Mucosa of gallbladder (tissue), 1 donor: ENCODE measurements at regions not wholly inside any gene's neighbourhood (a gene's known extent, or its start where the extent isn't known, plus 50 kb on each side); places are given as distances from the start of the nearest gene placed in this dataset.
"Not testable (repeated sequence)": the region's sequence is repeated elsewhere in the genome, so short reads cannot be mapped to it uniquely, and the experiment has no call there.

ENCODE experiments used
- DNase-seq: peaks from one replicate; pipeline ENCODE4 v3.0.0-alpha.2; 2020; ENCODE audit warnings: low spot score
- donor health status: DM: no; HTN: no; CAD: no.

GRCh38 chr3:197459571-197459970 lies 96.2 kb downstream of the BDH1 start:
- DNase-seq: not testable (repeated sequence)

- DNase-seq: no peak
These were observed 96.8 kb downstream of the BDH1 start for GRCh38 chr3:197458906-197459470.

- peak; percentile 36 for DNase-seq
These were observed 97.5 kb downstream of the BDH1 start for GRCh38 chr3:197458179-197458707.

GRCh38 chr3:197456261-197457091 lies 99.3 kb downstream of the BDH1 start:
- DNase-seq: peak; percentile 88

GRCh38 chr3:197454841-197455240 lies 100.9 kb downstream of the BDH1 start:
- not testable (repeated sequence) for DNase-seq

- DNase-seq: no peak
These were observed 101.8 kb downstream of the BDH1 start for GRCh38 chr3:197454014-197454413.

- DNase-seq: no peak
These were observed 105.0 kb downstream of the BDH1 start for GRCh38 chr3:197450810-197451209.

GRCh38 chr3:197450308-197450707 lies 105.5 kb downstream of the BDH1 start:
- DNase-seq: no peak

GRCh38 chr3:197449181-197449580 lies 106.6 kb downstream of the BDH1 start:
- not testable (repeated sequence) for DNase-seq

GRCh38 chr3:197447781-197448180 lies 108.0 kb downstream of the BDH1 start:
- DNase-seq: not testable (repeated sequence)

- DNase-seq: no peak
These were observed 108.7 kb downstream of the BDH1 start for GRCh38 chr3:197447057-197447456.

GRCh38 chr3:197446700-197447056 lies 109.1 kb downstream of the BDH1 start:
- no peak for DNase-seq

GRCh38 chr3:197445896-197446699 lies 109.7 kb downstream of the BDH1 start:
- DNase-seq: no peak

- no peak for DNase-seq
These were observed 110.9 kb downstream of the BDH1 start for GRCh38 chr3:197444793-197445379.

- DNase-seq: no peak
These were observed 112.3 kb downstream of the BDH1 start for GRCh38 chr3:197443506-197443905.

- no peak for DNase-seq
These were observed 115.0 kb downstream of the BDH1 start for GRCh38 chr3:197440717-197441303.

GRCh38 chr3:197438906-197439305 lies 116.9 kb downstream of the BDH1 start:
- no peak for DNase-seq

- DNase-seq: no peak
These were observed 120.3 kb downstream of the BDH1 start for GRCh38 chr3:197435426-197435825.

- DNase-seq: no peak
These were observed 120.9 kb downstream of the BDH1 start for GRCh38 chr3:197434830-197435229.

- no peak for DNase-seq
These were observed 123.2 kb downstream of the BDH1 start for GRCh38 chr3:197432384-197433127.

GRCh38 chr3:197431346-197431910 lies 124.3 kb downstream of the BDH1 start:
- no peak for DNase-seq
